SH-SY5Y (cell line): ENCODE measurements at regions not wholly inside any gene's neighbourhood (a gene's known extent, or its start where the extent isn't known, plus 50 kb on each side); places are given as distances from the start of the nearest gene placed in this dataset.

Experiments used
- GATA2 ChIP-seq: IDR thresholded peaks from 2 replicates; pipeline ENCODE4 v1.6.1; 2011; ENCODE audit warnings: mild to moderate bottlenecking, low read depth, low read length
- GATA3 ChIP-seq: IDR thresholded peaks from 2 replicates; pipeline ENCODE4 v1.6.1; 2011; ENCODE audit warnings: low read depth, mild to moderate bottlenecking, low read length, moderate library complexity

GRCh38 chr5:163748934-163749333, 243.5 kb downstream of the MAT2B start:
- TF ChIP-seq GATA3 (no peak), GATA2 (no peak)
